GM23338 (cell line): ENCODE measurements at regions not wholly inside any gene's neighbourhood (a gene's known extent, or its start where the extent isn't known, plus 50 kb on each side); places are given as distances from the start of the nearest gene placed in this dataset.
"Not testable (repeated sequence)": the region's sequence is repeated elsewhere in the genome, so short reads cannot be mapped to it uniquely, and the experiment has no call there.

Experiments
- ATAC-seq: fragments of 200-7000 bp; cut with Tn5 transposase; 3 replicates; pipeline ENCODE4 v1.9.1; 2020
- DNase-seq: peaks from one replicate; pipeline ENCODE4 v3.0.0-alpha.2; 2015; ENCODE audit warnings: low spot score
- H2AFZ ChIP-seq: fragments of 200-600 bp; sonication (generic); 2 replicates; pipeline ENCODE4 v1.8.0; 2016; ENCODE audit warnings: antibody characterized with exemption, mild to moderate bottlenecking, moderate library complexity
- H3F3A ChIP-seq: fragments of 200-600 bp; sonication (generic); replicated peaks from 2 replicates; pipeline ENCODE4 v1.8.0; 2017; ENCODE audit warnings: antibody characterized with exemption, mixed run types, low read depth
- H3K27ac ChIP-seq: fragments of 200-600 bp; sonication (generic); 2 replicates; pipeline ENCODE4 v1.6.1; 2016; ENCODE audit warnings: low read depth
- H3K27me3 ChIP-seq: fragments of 200-600 bp; sonication (generic); 2 replicates; pipeline ENCODE4 v1.8.0; 2016; ENCODE audit warnings: mild to moderate bottlenecking, mixed run types, moderate library complexity; ENCODE audit not compliant: insufficient read depth
- H3K36me3 ChIP-seq: fragments of 200-600 bp; sonication (generic); 2 replicates; pipeline ENCODE4 v1.8.0; 2016; ENCODE audit warnings: mild to moderate bottlenecking; ENCODE audit not compliant: insufficient read depth
- H3K4me1 ChIP-seq: fragments of 200-600 bp; sonication (generic); 2 replicates; pipeline ENCODE4 v1.8.0; 2016; ENCODE audit warnings: mild to moderate bottlenecking, moderate library complexity; ENCODE audit not compliant: insufficient read depth
- H3K4me2 ChIP-seq: fragments of 200-600 bp; sonication (generic); 2 replicates; pipeline ENCODE4 v1.7.1; 2017; ENCODE audit warnings: mixed run types
- H3K4me3 ChIP-seq: fragments of 200-600 bp; sonication (generic); 2 replicates; pipeline ENCODE4 v1.6.1; 2016; ENCODE audit warnings: mixed run types
- H3K79me2 ChIP-seq: fragments of 200-600 bp; sonication (generic); replicated peaks from 2 replicates; pipeline ENCODE4 v1.8.0; 2017; ENCODE audit warnings: mild to moderate bottlenecking; ENCODE audit not compliant: insufficient read depth
- H3K9me2 ChIP-seq: fragments of 200-600 bp; sonication (generic); 2 replicates; pipeline ENCODE4 v1.8.0; 2017; ENCODE audit not compliant: insufficient read depth
- H4K20me1 ChIP-seq: fragments of 200-600 bp; sonication (generic); replicated peaks from 2 replicates; pipeline ENCODE4 v1.8.0; 2017; ENCODE audit warnings: mild to moderate bottlenecking; ENCODE audit not compliant: insufficient read depth
- H3K27ac Mint-ChIP-seq: 2 replicates; pipeline ENCODE4 v1.8.0; 2020; ENCODE audit warnings: inconsistent platforms, mild to moderate bottlenecking, moderate library complexity, mixed read lengths
- H3K27me3 Mint-ChIP-seq: 3 replicates; pipeline ENCODE4 v1.8.0; 2022; ENCODE audit warnings: low read depth, mild to moderate bottlenecking, moderate library complexity, mixed read lengths, inconsistent platforms; ENCODE audit not compliant: insufficient read depth, poor library complexity
- H3K36me3 Mint-ChIP-seq: 3 replicates; pipeline ENCODE4 v1.8.0; 2021; ENCODE audit warnings: low read depth, mild to moderate bottlenecking, inconsistent platforms, moderate library complexity, mixed read lengths
- H3K4me1 Mint-ChIP-seq: 3 replicates; pipeline ENCODE4 v1.8.0; 2020; ENCODE audit warnings: mild to moderate bottlenecking, inconsistent platforms, mixed read lengths
- H3K4me3 Mint-ChIP-seq: 3 replicates; pipeline ENCODE4 v1.8.0; 2021; ENCODE audit warnings: moderate library complexity, mild to moderate bottlenecking, inconsistent platforms, mixed read lengths
- H3K9me3 Mint-ChIP-seq: 3 replicates; pipeline ENCODE4 v1.8.0; 2020; ENCODE audit warnings: moderate library complexity, mild to moderate bottlenecking, inconsistent platforms, mixed read lengths

DNA sequence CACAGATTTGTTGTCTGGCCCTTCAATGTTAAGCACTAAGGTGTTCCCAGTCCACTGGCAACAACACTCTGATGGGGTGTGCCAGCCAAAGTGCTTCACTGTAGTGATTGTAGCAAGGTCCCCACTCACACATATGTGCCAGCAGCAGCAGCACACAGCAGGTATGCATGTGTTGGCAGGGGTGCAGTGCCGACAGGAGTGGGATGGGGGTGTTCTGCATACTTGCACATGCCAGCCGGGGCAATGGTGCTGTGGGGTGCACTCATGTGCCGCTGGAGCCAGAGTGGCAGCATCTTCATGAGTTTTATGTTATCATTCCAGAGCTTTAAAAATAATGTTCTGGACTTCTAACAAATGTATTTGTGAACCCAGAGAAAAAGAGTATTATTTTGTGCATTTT is 148.1 kb downstream of the TP53TG3D start:
- H3K4me1 Mint-ChIP-seq, H3K9me2 ChIP-seq, H3K27me3 Mint-ChIP-seq, H3F3A ChIP-seq, H3K27ac ChIP-seq, H3K27ac Mint-ChIP-seq, H4K20me1 ChIP-seq, H3K27me3 ChIP-seq, H3K4me1 ChIP-seq, H3K4me3 ChIP-seq, H3K36me3 Mint-ChIP-seq, H3K4me3 Mint-ChIP-seq, H2AFZ ChIP-seq, DNase-seq, H3K79me2 ChIP-seq, H3K36me3 ChIP-seq, ATAC-seq, H3K4me2 ChIP-seq: not testable (repeated sequence)
- H3K9me3 Mint-ChIP-seq: peaks cover 58% of the 10 kb centered on the region
